ENCODE measurements at regions not wholly inside any gene's neighbourhood (a gene's known extent, or its start where the extent isn't known, plus 50 kb on each side); places are given as distances from the start of the nearest gene placed in this dataset.

GRCh38 chr1:14136152-14136763 is 436.3 kb downstream of the PRDM2 start:
- no peak for DNase-seq
- Mint-ChIP-seq H3K36me3 (no peaks in the 10 kb centered on the region), H3K9me3 (no peaks in the 10 kb centered on the region), H3K4me1 (no peaks in the 10 kb centered on the region), H3K27me3 (no peaks in the 10 kb centered on the region), H3K4me3 (no peak overlapping the region), H3K27ac (no peak overlapping the region)

DNA sequence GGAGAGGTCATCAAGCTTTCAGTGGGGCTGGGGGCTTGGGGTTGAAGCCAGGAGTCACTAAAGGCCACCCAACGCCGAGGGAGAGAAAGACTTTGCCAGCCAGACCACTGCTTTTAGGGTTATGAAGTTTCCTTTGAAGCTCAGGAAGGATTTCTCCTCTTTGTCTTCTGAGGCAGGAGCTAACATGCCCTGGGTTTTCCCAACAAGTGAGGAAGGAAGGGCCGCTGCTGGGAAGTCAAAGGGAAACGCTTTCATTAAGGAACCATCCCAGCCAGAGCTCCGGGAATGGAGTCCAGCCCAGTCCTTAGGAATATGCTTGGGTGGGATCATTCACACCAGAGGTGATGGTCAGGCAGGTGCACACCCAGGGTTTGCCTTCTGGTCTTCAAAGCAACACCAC is 436.9 kb downstream of the PRDM2 start:
- Mint-ChIP-seq H3K9me3 (no peaks in the 10 kb centered on the region), H3K27me3 (no peaks in the 10 kb centered on the region), H3K36me3 (no peaks in the 10 kb centered on the region), H3K4me1 (no peaks in the 10 kb centered on the region), H3K27ac (no peak overlapping the region), H3K4me3 (no peak overlapping the region)
- DNase-seq = no peak

- no peaks in the 10 kb centered on the region for H3K27me3 Mint-ChIP-seq
- H3K9me3 Mint-ChIP-seq = no peaks in the 10 kb centered on the region
- no peak overlapping the region for H3K27ac Mint-ChIP-seq
- no peaks in the 10 kb centered on the region for H3K4me1 Mint-ChIP-seq
- H3K4me3 Mint-ChIP-seq = no peak overlapping the region
- no peak for DNase-seq
- no peaks in the 10 kb centered on the region for H3K36me3 Mint-ChIP-seq
Measured at GRCh38 chr1:14137411-14138134, 437.6 kb downstream of the PRDM2 start.

- Mint-ChIP-seq H3K27ac (no peak overlapping the region), H3K27me3 (no peaks in the 10 kb centered on the region), H3K4me1 (no peaks in the 10 kb centered on the region), H3K36me3 (no peaks in the 10 kb centered on the region), H3K4me3 (no peak overlapping the region), H3K9me3 (no peaks in the 10 kb centered on the region)
- DNase-seq = no peak
Measured at GRCh38 chr1:14138135-14138506, 438.1 kb downstream of the PRDM2 start.

DNA sequence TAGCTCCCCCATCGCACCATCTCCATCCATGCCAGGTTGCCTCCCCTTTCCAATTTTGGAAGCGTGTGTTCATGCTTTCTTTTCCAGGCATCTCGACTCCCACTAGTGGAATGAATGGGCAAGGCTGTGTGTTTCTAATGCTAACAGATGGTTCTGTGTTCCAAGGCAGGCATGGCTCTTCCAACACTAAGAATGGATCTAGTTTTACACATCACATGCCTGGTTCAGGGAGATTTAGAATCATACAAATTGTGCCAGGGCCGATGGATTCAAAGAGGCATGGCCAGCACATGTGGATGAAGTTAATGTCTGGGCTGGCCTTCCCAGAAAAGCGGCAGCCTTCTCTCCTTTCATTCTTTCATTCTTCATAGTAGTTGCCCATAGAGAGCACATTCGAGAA is 438.7 kb downstream of the PRDM2 start:
- H3K4me3 Mint-ChIP-seq = no peak overlapping the region
- no peaks in the 10 kb centered on the region for H3K4me1 Mint-ChIP-seq
- H3K36me3 Mint-ChIP-seq = no peaks in the 10 kb centered on the region
- H3K27ac Mint-ChIP-seq = no peak overlapping the region
- no peaks in the 10 kb centered on the region for H3K27me3 Mint-ChIP-seq
- no peak for DNase-seq
- no peaks in the 10 kb centered on the region for H3K9me3 Mint-ChIP-seq

DNA sequence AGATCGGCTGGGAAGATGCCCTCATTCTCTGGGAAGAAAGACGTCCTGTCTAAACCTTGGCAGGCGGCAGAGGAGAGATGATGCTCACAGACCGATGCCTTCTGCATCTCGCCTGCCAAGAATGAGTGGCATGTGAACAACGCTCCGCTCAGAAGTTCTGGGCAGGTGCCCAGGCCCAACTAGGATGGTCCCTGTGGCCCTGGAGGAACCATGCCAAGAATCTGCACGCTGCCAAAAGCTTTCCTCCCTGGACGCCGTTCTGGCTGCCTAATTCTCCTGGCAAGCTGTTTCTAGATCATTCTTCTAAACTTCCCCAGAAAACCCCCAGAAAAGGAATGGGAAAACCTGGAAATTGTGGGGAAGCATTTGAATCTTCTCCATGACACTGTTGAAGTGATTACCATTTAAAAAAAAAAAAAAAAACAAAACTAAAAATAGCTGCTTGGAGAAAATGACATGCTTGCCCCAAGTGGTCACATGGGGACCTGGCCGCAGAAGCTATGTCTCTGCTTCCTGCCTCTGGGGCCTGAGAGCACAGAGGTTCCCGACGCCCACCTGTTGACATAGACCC is 440.9 kb downstream of the PRDM2 start:
- no peak for DNase-seq
- Mint-ChIP-seq H3K27me3 (peaks cover 5% of the 10 kb centered on the region), H3K9me3 (no peaks in the 10 kb centered on the region), H3K36me3 (no peaks in the 10 kb centered on the region), H3K4me3 (no peak overlapping the region), H3K4me1 (no peaks in the 10 kb centered on the region), H3K27ac (no peak overlapping the region)

GRCh38 chr1:14141656-14142055 is 441.7 kb downstream of the PRDM2 start:
- no peaks in the 10 kb centered on the region for H3K4me1 Mint-ChIP-seq
- H3K36me3 Mint-ChIP-seq = no peaks in the 10 kb centered on the region
- no peak overlapping the region for H3K27ac Mint-ChIP-seq
- no peak for DNase-seq
- H3K27me3 Mint-ChIP-seq = peaks cover 9% of the 10 kb centered on the region
- H3K9me3 Mint-ChIP-seq = no peaks in the 10 kb centered on the region
- H3K4me3 Mint-ChIP-seq = no peak overlapping the region

DNA sequence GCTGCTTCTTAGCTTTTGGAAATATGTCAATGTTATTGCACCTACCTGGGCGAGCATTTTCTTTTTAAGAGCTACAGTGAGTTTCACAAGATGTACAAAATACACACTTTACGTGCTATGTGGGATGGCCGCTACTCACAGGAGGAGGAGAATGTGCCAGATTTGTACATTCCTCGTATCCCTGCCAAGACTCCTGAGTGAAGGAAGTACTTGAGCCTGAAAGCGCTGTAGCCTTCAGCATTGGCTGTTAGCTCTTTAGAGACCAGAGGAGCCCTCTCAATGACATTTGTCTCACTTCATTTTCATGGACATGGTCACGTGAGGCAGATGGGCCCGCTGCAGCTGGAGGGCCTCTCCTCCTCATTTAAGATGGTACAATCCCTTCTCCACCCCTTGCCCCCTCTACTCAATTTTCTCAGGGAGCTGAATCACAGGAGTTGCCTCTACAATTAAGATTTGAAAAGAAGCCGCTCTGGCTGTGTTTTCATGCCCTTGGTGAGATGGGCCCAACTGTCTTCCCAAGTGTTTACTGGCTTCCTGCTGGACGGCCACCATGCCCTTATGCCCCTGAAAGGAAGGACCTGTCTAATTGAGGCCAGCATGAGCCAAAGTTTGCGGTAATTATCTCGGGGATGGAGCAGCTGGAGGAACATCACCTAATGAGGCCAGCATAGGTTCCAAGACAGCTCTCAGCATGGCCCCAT is 442.6 kb downstream of the PRDM2 start:
- H3K4me3 Mint-ChIP-seq = no peak overlapping the region
- H3K4me1 Mint-ChIP-seq = no peaks in the 10 kb centered on the region
- H3K27ac Mint-ChIP-seq = no peak overlapping the region
- no peak for DNase-seq
- H3K36me3 Mint-ChIP-seq = no peaks in the 10 kb centered on the region
- H3K9me3 Mint-ChIP-seq = no peaks in the 10 kb centered on the region
- peaks cover 9% of the 10 kb centered on the region for H3K27me3 Mint-ChIP-seq

DNA sequence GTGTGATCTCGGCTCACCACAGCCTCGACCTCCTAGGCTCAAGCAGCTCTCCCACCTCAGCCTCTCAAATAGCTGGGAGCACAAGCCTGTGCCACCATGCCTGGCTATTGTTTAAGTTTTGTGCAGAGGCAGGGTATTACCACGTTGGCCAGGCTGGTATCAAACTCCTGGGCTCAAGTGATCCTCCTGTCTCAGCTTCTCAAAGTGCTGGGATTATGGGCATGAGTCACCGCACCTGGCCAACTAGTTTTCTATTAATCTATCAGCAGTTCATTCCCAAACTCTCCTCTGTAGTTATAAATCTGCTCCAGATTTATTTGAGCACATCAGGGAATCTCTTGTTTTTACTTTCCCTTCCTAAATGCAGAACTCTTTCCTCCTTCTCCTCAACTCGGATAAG is 443.8 kb downstream of the PRDM2 start:
- no peak for DNase-seq
- Mint-ChIP-seq H3K4me1 (no peaks in the 10 kb centered on the region), H3K27me3 (peaks cover 9% of the 10 kb centered on the region), H3K27ac (no peak overlapping the region), H3K36me3 (no peaks in the 10 kb centered on the region), H3K9me3 (no peaks in the 10 kb centered on the region), H3K4me3 (no peak overlapping the region)

- DNase-seq = no peak
- peaks cover 13% of the 10 kb centered on the region for H3K27me3 Mint-ChIP-seq
- H3K27ac Mint-ChIP-seq = no peak overlapping the region
- no peaks in the 10 kb centered on the region for H3K9me3 Mint-ChIP-seq
- H3K4me1 Mint-ChIP-seq = no peaks in the 10 kb centered on the region
- no peak overlapping the region for H3K4me3 Mint-ChIP-seq
- H3K36me3 Mint-ChIP-seq = no peaks in the 10 kb centered on the region
Measured at GRCh38 chr1:14148526-14148925, 448.5 kb downstream of the PRDM2 start.

GRCh38 chr1:14149431-14149830 is 449.1 kb upstream of the KAZN start:
- no peak for DNase-seq
- H3K9me3 Mint-ChIP-seq = no peaks in the 10 kb centered on the region
- H3K27ac Mint-ChIP-seq = no peak overlapping the region
- no peaks in the 10 kb centered on the region for H3K36me3 Mint-ChIP-seq
- H3K27me3 Mint-ChIP-seq = peaks cover 10% of the 10 kb centered on the region
- H3K4me1 Mint-ChIP-seq = no peaks in the 10 kb centered on the region
- H3K4me3 Mint-ChIP-seq = no peak overlapping the region

DNA sequence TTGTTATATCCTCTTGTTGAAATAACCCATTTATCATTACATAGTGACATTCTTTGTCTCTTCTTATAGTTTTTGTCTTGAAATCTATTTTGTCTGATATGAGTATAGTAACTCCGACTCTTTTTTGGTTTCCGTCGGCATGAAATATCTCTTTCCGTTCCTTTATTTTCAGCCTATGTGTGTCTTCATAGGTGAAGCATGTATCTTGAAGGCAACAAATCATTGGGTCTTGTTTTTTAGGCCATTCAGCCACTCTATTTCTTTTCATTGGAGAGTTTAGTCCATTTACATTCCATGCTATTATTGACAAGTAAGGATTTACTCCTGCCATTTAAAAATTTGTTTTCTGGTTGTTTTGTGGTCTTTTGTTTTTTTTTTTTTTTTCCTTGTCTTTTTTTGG is 441.9 kb upstream of the KAZN start:
- no peak overlapping the region for H3K27ac Mint-ChIP-seq
- no peak for DNase-seq
- no peaks in the 10 kb centered on the region for H3K4me1 Mint-ChIP-seq
- peaks cover 32% of the 10 kb centered on the region for H3K9me3 Mint-ChIP-seq
- H3K4me3 Mint-ChIP-seq = no peak overlapping the region
- H3K27me3 Mint-ChIP-seq = peaks cover 5% of the 10 kb centered on the region
- H3K36me3 Mint-ChIP-seq = peaks cover 2% of the 10 kb centered on the region

- H3K27me3 Mint-ChIP-seq = no peaks in the 10 kb centered on the region
Measured at GRCh38 chr1:14160781-14161180, 437.7 kb upstream of the KAZN start.

GRCh38 chr1:14163246-14163645 is 435.2 kb upstream of the KAZN start:
- no peaks in the 10 kb centered on the region for H3K4me1 Mint-ChIP-seq
- peaks cover 3% of the 10 kb centered on the region for H3K27me3 Mint-ChIP-seq
- peaks cover 10% of the 10 kb centered on the region for H3K9me3 Mint-ChIP-seq
- H3K36me3 Mint-ChIP-seq = no peaks in the 10 kb centered on the region
- no peak overlapping the region for H3K27ac Mint-ChIP-seq
- DNase-seq = no peak
- no peak overlapping the region for H3K4me3 Mint-ChIP-seq

More at GRCh38 chr1:14160781-14161180, 437.7 kb upstream of the KAZN start:
- Mint-ChIP-seq H3K36me3 (peaks cover 2% of the 10 kb centered on the region), H3K4me1 (no peaks in the 10 kb centered on the region), H3K27ac (no peak overlapping the region), H3K4me3 (no peak overlapping the region), H3K9me3 (peaks cover 33% of the 10 kb centered on the region)
- no peak for DNase-seq

- Mint-ChIP-seq H3K27ac (no peak overlapping the region), H3K4me1 (no peaks in the 10 kb centered on the region), H3K9me3 (peaks cover 9% of the 10 kb centered on the region), H3K27me3 (peaks cover 3% of the 10 kb centered on the region), H3K4me3 (no peak overlapping the region), H3K36me3 (no peaks in the 10 kb centered on the region)
- no peak for DNase-seq
Measured at GRCh38 chr1:14165371-14165801, 433.1 kb upstream of the KAZN start.

All from activated naive CD8-positive, alpha-beta T cell treated with anti-CD3 and anti-CD28 coated beads for 36 hours (primary cell).